NCI-H1048 (cell line): ENCODE measurements at regions not wholly inside any gene's neighbourhood (a gene's known extent, or its start where the extent isn't known, plus 50 kb on each side); places are given as distances from the start of the nearest gene placed in this dataset.
"Not testable (repeated sequence)": the region's sequence is repeated elsewhere in the genome, so short reads cannot be mapped to it uniquely, and the experiment has no call there.

ENCODE experiments used
- DNase-seq: peaks from one replicate; lab custom pipeline; 2025; lab: John Stamatoyannopoulos, UW

DNA sequence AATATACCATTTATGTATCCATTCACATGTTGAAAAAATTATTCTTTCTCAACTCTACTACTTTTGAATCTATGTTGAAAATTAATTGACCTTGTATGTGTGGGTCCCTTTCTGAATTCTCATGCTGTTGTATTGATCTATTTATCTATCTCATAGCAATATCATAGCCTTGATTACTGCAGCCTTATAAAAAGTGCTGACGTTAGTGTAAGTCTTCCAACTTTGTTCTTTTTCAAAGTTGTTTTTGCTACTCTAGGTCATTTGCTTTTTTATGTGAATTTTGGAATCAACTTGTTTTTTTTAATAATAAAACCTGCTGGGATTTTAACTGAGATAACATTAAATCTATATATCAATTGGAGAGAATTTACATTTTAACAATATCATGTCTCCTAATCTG is 52.2 kb upstream of the PAX3 start:
- DNase-seq: no peak

DNA sequence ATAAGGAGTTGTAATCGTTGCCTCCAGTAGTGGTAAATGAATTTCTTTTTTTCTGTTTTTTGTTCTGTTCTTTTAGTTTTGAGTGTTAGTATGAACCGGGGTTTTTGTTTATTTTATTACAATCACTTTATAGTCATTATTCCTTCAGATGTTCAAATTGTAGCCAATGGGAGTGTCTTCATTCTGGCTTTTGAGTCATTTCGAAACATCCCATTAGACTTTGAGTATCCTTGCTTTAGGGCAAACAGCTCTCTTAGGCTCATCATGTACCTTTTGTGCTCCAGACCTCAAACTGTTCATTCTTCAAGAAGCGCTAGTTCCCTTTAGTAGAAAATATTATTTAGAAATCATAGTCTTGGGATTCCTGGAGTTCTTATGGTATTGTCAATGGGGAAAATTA is 54.2 kb upstream of the PAX3 start:
- DNase-seq: no peak

DNA sequence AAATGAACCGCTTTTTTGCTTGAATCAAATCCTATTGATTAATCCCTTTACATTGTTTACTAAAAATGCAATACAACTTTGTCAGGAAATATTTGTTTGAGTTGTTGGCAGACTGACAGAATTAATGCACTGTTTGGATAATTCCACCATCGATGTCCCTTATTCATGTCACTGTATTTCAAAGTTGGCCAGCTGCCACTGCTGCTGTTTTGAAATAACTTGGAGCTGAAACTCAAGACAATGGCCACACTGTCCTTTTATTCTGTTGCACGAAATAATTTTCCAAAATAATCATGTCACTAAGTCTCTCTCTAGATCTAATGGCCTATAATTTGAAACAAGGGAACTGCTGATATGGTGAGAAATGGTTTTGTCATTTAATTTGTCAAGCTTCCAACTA is 55.2 kb upstream of the PAX3 start:
- DNase-seq: peak; percentile 28

DNA sequence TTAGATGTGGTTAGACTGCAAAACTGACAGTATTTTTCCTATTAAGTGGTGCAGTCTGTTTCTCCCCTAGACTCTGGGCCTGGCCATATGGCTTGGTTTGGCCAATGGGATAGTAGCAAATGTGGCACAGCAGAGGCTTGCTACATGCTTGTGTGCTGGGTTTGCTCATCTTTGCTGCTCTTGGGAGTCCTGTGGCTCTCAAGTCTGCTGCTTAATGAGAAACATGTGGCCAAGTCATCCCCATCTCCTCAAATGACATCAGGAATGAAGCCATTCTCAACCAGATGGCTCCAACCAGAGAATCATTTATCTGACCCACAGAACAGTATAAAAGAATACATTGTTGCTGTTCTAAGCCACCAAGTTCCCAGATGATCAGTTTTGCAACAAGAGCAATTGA is 57.1 kb upstream of the PAX3 start:
- no peak for DNase-seq

DNA sequence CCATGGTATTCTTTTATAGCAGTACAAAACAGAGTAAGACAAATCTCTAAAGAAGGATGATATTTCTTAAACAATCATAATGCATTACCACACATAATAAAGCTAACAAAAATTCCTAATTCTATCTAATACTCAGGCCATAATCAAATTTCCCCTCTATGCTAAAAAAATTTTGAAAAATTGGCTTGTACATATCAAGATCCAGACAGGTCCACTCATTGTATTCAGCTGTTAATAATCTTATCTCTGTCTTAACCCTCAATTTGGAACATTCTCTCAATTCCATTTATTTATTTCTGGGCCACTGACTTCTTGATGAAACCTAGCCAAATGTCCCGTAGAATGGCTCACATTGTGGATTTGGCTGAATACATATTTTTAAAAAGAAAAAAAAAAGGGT is 59.1 kb upstream of the PAX3 start:
- no peak for DNase-seq

DNA sequence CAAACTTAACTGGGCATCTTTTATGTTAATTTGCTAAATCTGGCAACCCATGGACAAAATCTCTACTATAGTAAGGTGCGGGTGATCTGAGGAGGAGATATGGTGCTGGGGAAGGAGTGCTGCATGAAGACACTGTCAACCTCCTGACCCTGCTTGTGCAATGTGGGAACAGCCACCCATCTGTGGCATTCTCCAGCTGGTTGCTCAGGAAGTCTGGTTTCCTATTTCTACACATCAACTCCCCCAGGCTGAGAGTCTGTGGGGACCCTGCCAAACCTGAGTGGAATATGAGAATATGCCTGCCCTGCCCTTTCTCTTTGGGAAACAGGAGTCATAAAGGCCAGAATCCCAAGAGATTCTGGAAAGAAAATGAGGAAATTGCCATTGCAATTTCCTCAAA is 60.1 kb upstream of the PAX3 start:
- no peak for DNase-seq

DNA sequence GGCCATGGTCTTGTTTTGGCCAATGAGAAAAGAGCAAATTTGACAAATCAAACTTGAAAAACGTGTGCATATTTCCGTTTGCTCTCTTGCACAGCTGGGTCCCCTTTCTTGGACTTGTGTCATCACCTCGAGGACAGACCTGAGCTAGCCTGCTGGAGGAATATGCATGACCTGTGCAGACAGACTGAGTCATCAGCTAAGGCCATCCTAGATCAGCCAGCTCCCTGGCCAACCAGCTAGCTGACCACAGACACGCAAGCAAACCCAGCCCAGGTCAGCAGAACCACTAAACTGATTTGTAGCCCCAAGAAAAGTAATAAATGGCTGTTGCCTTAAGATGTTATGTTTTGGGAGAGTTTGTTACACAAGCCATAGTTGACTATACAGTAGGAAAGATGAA is 61.3 kb upstream of the PAX3 start:
- DNase-seq: no peak

DNA sequence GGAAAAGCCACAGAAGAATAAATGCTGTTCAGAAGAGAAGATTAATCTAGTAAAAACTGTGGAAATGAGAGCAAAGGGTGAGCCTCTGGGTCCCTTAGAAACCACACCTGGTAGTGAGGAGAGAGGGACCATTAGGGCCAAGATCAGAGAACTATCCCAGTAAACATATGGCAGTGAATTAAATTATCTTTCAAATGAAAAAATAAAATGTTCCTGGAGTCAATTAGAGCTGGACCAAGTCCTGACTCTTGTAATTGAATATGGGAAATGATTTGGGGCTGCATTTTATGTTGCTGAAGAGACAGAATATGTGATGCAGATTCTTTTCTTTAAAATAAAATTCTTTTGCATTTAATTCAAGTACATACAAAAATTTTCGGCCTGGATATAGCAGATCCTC is 62.2 kb upstream of the PAX3 start:
- no peak for DNase-seq

DNA sequence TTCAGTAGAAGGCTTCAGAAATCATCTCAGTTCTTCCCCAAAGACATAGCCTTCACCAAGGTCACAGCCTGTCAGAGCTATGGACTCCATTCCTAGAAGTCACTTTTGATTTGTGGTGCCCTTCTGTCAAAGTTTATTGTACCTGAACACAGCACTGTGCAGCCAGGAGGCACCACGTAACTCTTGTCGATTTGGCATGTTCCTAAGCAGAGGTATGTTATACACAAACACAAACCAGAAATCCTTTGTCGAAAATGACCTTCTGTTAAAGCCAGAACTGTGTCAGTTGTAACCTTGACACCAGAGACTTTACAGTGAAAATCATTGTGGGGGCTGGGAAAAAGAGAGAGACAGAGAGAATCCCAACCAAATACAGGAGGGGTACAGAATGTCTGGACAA is 62.6 kb upstream of the SGPP2 start:
- no peak for DNase-seq

DNA sequence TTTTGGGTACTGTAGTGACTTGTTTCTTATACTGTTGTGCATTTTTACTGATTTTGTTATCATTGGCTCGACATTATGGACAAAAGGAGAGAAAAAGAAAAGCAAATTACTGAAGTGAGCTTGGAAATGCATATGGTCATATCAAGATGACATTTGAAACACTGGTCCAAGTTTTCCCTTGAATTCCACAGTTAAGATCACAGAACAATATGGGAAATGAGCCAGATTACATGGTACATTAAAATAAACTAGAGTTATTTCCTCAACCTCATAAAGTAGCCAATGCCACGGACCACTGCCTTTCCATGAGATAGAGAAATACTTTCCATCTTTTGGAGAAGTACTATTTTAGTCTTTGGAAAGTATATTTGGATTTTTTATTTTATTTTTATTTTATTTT is 62.0 kb upstream of the SGPP2 start:
- no peak for DNase-seq

DNA sequence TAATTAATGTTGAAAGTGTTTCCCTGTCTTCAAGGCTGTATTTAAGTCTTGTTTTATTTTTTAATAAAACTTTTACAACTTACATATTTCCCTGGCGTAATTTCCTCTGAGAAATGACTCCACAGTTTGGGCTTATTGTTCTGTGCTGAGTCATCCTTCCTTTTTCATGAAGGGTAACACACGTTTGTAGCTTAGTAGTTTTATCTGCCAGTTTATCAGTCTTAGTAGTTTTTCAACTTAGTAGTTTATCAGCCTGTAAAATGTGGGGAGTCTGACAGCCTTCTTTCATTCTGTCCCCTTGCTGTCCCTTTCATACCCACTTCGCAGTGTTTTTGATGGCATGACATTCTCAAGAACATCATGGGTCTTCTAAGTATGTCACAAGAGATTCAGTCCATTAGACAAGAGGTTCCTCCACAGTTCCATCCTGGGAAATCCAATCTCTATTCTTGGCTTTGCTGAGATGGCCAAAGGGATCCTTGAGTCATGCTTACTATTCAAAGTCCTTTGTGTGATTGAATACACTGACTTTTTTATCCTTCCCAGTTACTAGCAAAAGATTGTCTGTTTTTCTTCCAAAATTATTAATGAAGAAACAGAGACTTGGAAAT is 60.0 kb upstream of the SGPP2 start:
- DNase-seq: no peak

DNA sequence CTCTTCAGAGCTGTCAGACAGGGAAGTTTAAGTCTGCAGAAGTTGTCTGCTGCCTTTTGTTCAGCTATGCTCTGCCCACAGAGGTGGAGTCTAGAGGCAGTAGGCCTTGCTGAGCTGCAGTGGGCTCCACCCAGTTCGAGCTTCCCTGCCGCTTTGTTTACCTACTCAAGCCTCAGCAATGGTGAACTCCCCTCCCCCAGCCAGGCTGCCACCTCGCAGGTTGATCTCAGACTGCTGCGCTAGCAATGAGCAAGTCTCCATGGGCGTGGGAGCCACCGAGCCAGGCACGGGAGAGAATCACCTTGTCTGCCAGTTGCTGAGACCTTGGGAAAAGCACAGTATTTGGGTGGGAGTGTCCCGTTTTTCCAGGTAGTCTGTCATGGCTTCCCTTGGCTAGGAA is 56.1 kb upstream of the SGPP2 start:
- not testable (repeated sequence) for DNase-seq

DNA sequence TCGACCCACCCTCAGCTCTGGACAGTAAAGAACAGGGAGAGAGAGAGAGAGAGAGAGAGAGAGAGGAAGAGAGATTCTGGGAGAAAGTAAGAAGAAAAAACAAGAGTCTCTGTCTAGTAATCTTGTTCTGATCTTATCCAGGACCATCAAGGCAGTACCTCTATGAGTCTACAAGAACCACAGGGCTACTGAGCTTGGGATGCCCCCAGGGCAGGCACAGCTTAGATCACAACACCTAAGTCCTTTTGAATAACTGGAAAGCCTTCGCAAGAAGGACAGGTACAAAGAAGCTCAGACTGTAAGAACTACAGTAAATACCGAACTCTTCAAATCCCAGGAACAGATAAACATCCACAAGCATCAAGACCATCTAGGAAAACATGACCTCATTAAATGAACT is 51.4 kb upstream of the SGPP2 start:
- no peak for DNase-seq
